ENCODE measurements at regions not wholly inside any gene's neighbourhood (a gene's known extent, or its start where the extent isn't known, plus 50 kb on each side); places are given as distances from the start of the nearest gene placed in this dataset.
"Not testable (repeated sequence)": the region's sequence is repeated elsewhere in the genome, so short reads cannot be mapped to it uniquely, and the experiment has no call there.

- DNase-seq (ENCODE audit: low read depth), result no peak
- TF ChIP-seq CTCF (IDR thresholded peaks at IDR 0.05; ENCODE audit: insufficient read depth, low read depth, low read length, missing control alignments), result no peak
- H3K4me3 ChIP-seq (ENCODE audit: low read length), result no peak overlapping the region
Observed at GRCh38 chr7:97317575-97317974, 200.1 kb downstream of the SDHAF3 start.

GRCh38 chr7:97329871-97330270, 212.4 kb downstream of the SDHAF3 start:
- DNase-seq (ENCODE audit: low read depth); H3K4me3 ChIP-seq (ENCODE audit: low read length): not testable (repeated sequence)

DNA sequence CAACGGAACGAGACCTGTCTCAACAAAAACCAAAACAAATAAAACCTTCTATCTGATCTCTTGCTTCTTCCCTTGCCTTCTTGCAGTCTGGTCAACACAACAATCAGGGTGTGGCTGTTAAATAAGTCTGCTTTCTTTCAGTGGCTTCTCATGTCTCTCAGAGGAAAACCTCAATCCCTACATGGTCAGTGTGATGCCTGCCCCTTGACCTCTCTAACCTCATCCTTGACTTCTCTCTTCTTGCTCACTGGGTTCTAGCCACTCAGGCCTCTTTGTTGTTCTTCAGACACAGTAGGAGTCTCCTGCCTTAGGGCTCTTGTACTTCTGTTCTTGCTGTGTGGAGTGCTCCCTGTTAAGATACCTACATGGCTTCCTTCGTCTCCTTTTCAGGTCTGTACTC, 220.4 kb downstream of the SDHAF3 start:
- H3K4me3 ChIP-seq (ENCODE audit: low read length), result no peak overlapping the region
- no peak for TF ChIP-seq CTCF (IDR thresholded peaks at IDR 0.05; ENCODE audit: insufficient read depth, low read depth, low read length, missing control alignments)
- DNase-seq (ENCODE audit: low read depth), result no peak

GRCh38 chr7:97342512-97342911, 225.0 kb downstream of the SDHAF3 start:
- DNase-seq (ENCODE audit: low read depth), result no peak
- H3K4me3 ChIP-seq (ENCODE audit: low read length), result no peak overlapping the region
- no peak for TF ChIP-seq CTCF (IDR thresholded peaks at IDR 0.05; ENCODE audit: insufficient read depth, low read depth, low read length, missing control alignments)

DNA sequence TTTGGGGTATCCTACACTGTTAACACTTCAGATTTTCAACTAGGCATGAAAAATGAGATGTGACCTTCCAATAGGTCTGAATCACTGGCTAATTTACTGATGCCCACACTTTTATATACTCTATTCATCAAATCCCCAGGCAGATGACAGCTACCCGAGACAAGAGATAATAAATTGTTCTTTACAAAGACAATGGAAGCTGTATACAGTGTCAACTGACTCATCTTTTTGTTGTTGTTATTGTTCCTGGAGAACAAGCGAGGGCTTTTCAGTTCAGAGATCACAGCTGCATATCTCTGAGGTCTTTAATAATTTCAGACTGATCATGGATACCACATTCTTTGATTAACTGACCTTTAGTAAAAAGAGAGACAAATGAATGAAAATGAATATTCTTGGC, 228.9 kb downstream of the SDHAF3 start:
- TF ChIP-seq CTCF (IDR thresholded peaks at IDR 0.05; ENCODE audit: insufficient read depth, low read depth, low read length, missing control alignments), result no peak
- no peak for DNase-seq (ENCODE audit: low read depth)
- H3K4me3 ChIP-seq (ENCODE audit: low read length), result no peak overlapping the region

GRCh38 chr7:97351488-97351887, 234.0 kb downstream of the SDHAF3 start:
- DNase-seq (ENCODE audit: low read depth), result no peak
- H3K4me3 ChIP-seq (ENCODE audit: low read length), result no peak overlapping the region
- TF ChIP-seq CTCF (IDR thresholded peaks at IDR 0.05; ENCODE audit: insufficient read depth, low read depth, low read length, missing control alignments), result no peak

DNA sequence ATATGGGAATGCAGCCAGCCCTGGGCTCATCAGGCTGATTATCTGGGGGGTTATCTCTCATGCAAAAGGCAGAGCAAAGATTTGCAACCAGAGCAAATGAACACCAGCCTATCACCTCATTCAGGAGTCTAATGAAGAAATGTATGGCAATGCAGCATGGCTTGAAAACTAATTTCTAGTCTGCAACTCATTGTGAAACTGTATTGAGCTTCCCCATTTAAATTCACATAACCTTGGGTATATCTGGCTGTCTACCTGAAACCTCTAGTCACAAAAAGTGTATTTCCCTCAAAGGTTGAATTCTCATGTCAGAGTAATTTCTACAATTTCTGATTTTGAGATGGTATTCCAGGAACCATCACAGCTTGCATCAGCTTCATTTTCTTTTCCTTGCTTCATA, 240.0 kb downstream of the SDHAF3 start:
- H3K4me3 ChIP-seq (ENCODE audit: low read length), result no peak overlapping the region
- DNase-seq (ENCODE audit: low read depth), result no peak
- TF ChIP-seq CTCF (IDR thresholded peaks at IDR 0.05; ENCODE audit: insufficient read depth, low read depth, low read length, missing control alignments), result no peak

GRCh38 chr7:97372882-97373281, 255.4 kb downstream of the SDHAF3 start:
- TF ChIP-seq CTCF (IDR thresholded peaks at IDR 0.05; ENCODE audit: insufficient read depth, low read depth, low read length, missing control alignments), result no peak
- DNase-seq (ENCODE audit: low read depth), result no peak
- no peak overlapping the region for H3K4me3 ChIP-seq (ENCODE audit: low read length)
